K562 (cell line): ENCODE measurements at regions not wholly inside any gene's neighbourhood (a gene's known extent, or its start where the extent isn't known, plus 50 kb on each side); places are given as distances from the start of the nearest gene placed in this dataset.
A peak's percentile ranks its signal among the peaks of the same experiment; 100 is the strongest.

Source experiments
- ATAC-seq: fragments of 200-7000 bp; cut with Tn5 transposase; 3 replicates; pipeline ENCODE4 v1.9.1; 2020; ENCODE audit warnings: moderate library complexity
- BruUV-seq: library from RNA; stranded (reverse); fragments of 400-500 nt; replicated peaks from 2 replicates; lab custom pipeline; 2021; lab: Mats Ljungman, UMichigan
- CTCF ChIA-PET: fragments of 300-600 bp; formaldehyde crosslinking; extraction: SDS; loops from one replicate; lab custom pipeline; 2021; ENCODE audit warnings: low intra/inter-chr PET ratio; lab: Yijun Ruan, JAX
- POLR2A ChIA-PET: fragments of 300-600, 350-650 bp; sonication (Branson Sonifier 250); formaldehyde crosslinking; extraction: SDS; loops from one replicate; lab custom pipeline; 2021; ENCODE audit warnings: antibody characterized with exemption, inconsistent platforms; lab: Yijun Ruan, JAX
- DNase-seq, 4 experiments: peaks; one replicate each; pipeline versions ENCODE4 v3.0.0 to v3.0.0-alpha.2; 2011 to 2018; ENCODE audit warnings: low spot score in 3 of 4, mixed read lengths in 3 of 4; ENCODE audit errors: extremely low read depth in 1 of 4
- FAIRE-seq: peaks from 2 replicates; lab custom pipeline; 2011; peaks lifted over from hg19 to GRCh38; lab: Jason Lieb, UNC
- H2AFZ ChIP-seq: 2 replicates; pipeline ENCODE4 v1.6.0; 2011; ENCODE audit warnings: low read depth, low read length, control low read depth, inconsistent platforms
- H3K27ac ChIP-seq: fragments of 200-600 bp; 3 replicates; pipeline ENCODE4 v1.8.0; 2011; ENCODE audit warnings: low read depth, mild to moderate bottlenecking, control low read depth, inconsistent platforms, low read length, moderate library complexity, mixed read lengths; ENCODE audit errors: extremely low read depth
- H3K27me3 ChIP-seq, 2 experiments: fragments of 300-600 bp in 1 of 2; 2 replicates in 1 of 2; 3 replicates in 1 of 2; pipeline versions ENCODE4 v1.6.0 to v1.8.0; 2011; ENCODE audit warnings: inconsistent platforms in 2 of 2, low read length in 2 of 2, mild to moderate bottlenecking in 1 of 2, mixed read lengths in 1 of 2, moderate library complexity in 1 of 2; ENCODE audit not compliant: control insufficient read depth in 2 of 2, insufficient read depth in 2 of 2
- H3K36me3 ChIP-seq: fragments of 300-600 bp; 3 replicates; pipeline ENCODE4 v1.8.0; 2011; ENCODE audit warnings: mild to moderate bottlenecking, low read length, inconsistent platforms; ENCODE audit not compliant: control insufficient read depth, insufficient read depth
- H3K4me1 ChIP-seq, 2 experiments: fragments of 200-600 bp in 1 of 2; replicated peaks in 1 of 2; 2 replicates in 1 of 2; 3 replicates in 1 of 2; pipeline versions ENCODE4 v1.5.1 to v1.8.0; 2011; ENCODE audit warnings: inconsistent platforms in 2 of 2, low read length in 2 of 2, mild to moderate bottlenecking in 1 of 2, mixed read lengths in 1 of 2, moderate library complexity in 1 of 2; ENCODE audit not compliant: control insufficient read depth in 2 of 2, insufficient read depth in 2 of 2
- H3K4me2 ChIP-seq: 2 replicates; pipeline ENCODE4 v1.6.1; 2011; ENCODE audit warnings: low read length, control low read depth, inconsistent platforms, mixed read lengths; ENCODE audit not compliant: insufficient read depth
- H3K4me3 ChIP-seq: fragments of 200-600 bp; sonication (generic), shearing (Covaris generic); 2 replicates; pipeline ENCODE4 v1.5.1; 2016; ENCODE audit warnings: control low read depth, inconsistent platforms
- H3K79me2 ChIP-seq: fragments of 200-600 bp; 3 replicates; pipeline ENCODE4 v1.8.0; 2011; ENCODE audit warnings: low read length, inconsistent platforms; ENCODE audit not compliant: control insufficient read depth, insufficient read depth
- H3K9ac ChIP-seq, 2 experiments: 2 replicates each; pipeline versions ENCODE4 v1.6.0 to v1.6.1; 2011; ENCODE audit warnings: low read depth in 2 of 2, low read length in 2 of 2, control low read depth in 1 of 2, inconsistent platforms in 1 of 2, mild to moderate bottlenecking in 1 of 2, mixed read lengths in 1 of 2; ENCODE audit not compliant: insufficient read depth in 1 of 2
- H3K9me1 ChIP-seq: one replicate; pipeline ENCODE4 v1.6.0; 2011; ENCODE audit warnings: inconsistent platforms, mild to moderate bottlenecking, low read length, moderate library complexity; ENCODE audit not compliant: control insufficient read depth, insufficient read depth
- H3K9me3 ChIP-seq: replicated peaks from 2 replicates; pipeline ENCODE4 v1.5.1; 2011; ENCODE audit warnings: low read depth, low read length, inconsistent platforms; ENCODE audit not compliant: control insufficient read depth, insufficient read depth
- H4K20me1 ChIP-seq: replicated peaks from 2 replicates; pipeline ENCODE4 v1.6.1; 2011; ENCODE audit warnings: low read length, inconsistent platforms, mixed read lengths; ENCODE audit not compliant: control insufficient read depth, insufficient read depth
- ARID1B ChIP-seq: fragments of 450-650 bp; IDR thresholded peaks from 2 replicates; pipeline ENCODE4 v1.6.1; 2016; ENCODE audit warnings: antibody characterized with exemption, mild to moderate bottlenecking, inconsistent platforms
- CBFA2T3 ChIP-seq: fragments of 450-650 bp; IDR thresholded peaks from 2 replicates; pipeline ENCODE4 v1.6.1; 2017
- MECOM ChIP-seq: fragments of 250-450 bp; sonication (Bioruptor Pico); IDR thresholded peaks from 2 replicates; pipeline ENCODE4 v1.8.0; 2022; ENCODE audit warnings: inconsistent platforms
- MYNN ChIP-seq, 2 experiments: sonication (generic); formaldehyde crosslinking in 1 of 2; IDR thresholded peaks; 2 replicates each; pipeline versions ENCODE4 v1.5.0 to v1.6.1; 2016 to 2020; ENCODE audit warnings: antibody characterized with exemption in 1 of 2, missing genetic modification reagents in 1 of 2
- NCOR1 ChIP-seq: fragments of 450-650 bp; IDR thresholded peaks from 2 replicates; pipeline ENCODE4 v1.6.1; 2016; ENCODE audit warnings: mild to moderate bottlenecking, moderate library complexity
- RCOR1 ChIP-seq, 2 experiments: IDR thresholded peaks; 2 replicates each; pipeline ENCODE4 v1.6.1; 2012; ENCODE audit warnings: low read depth in 2 of 2, low read length in 2 of 2, borderline replicate concordance in 1 of 2, improper control_type of control experiment in 1 of 2
- SMARCA4 ChIP-seq: fragments of 450-650 bp; IDR thresholded peaks from 2 replicates; pipeline ENCODE4 v1.6.1; 2016
- SMARCE1 ChIP-seq: fragments of 450-650 bp; IDR thresholded peaks from 2 replicates; pipeline ENCODE4 v1.7.1; 2016; ENCODE audit warnings: mild to moderate bottlenecking
- SOX6 ChIP-seq: fragments of 450-650 bp; IDR thresholded peaks from 2 replicates; pipeline ENCODE4 v1.6.1; 2014; ENCODE audit warnings: mild to moderate bottlenecking
- ZNF551 ChIP-seq: fragments of 250-450 bp; sonication (Bioruptor Pico); IDR thresholded peaks from 2 replicates; pipeline ENCODE4 v1.5.0; 2021; ENCODE audit warnings: mild to moderate bottlenecking, moderate library complexity
- WGBS: fragments of 100-300 bp; shearing (Covaris generic); methylation state at CpG from one replicate; pipeline ENCODE4 v1.1.6; 2016; ENCODE audit warnings: low coverage, mixed read lengths; ENCODE audit not compliant: insufficient coverage; ENCODE audit errors: missing lambda C conversion rate; 5-methylcytosine and 5-hydroxymethylcytosine counted together
- in situ Hi-C: fragments of 300-500 bp; cut with MboI; formaldehyde crosslinking; loops from 4 replicates; pipeline ENCODE4 v1.15.0; 2018; ENCODE audit warnings: inconsistent platforms, mixed read lengths
- intact Hi-C: fragments of 100-400 bp; cut with micrococcal nuclease; formaldehyde crosslinking; loops from 2 replicates; pipeline ENCODE4 v1.14.2; 2022
- TF ChIP-seq, protein P1 (sequence below): sonication (generic); formaldehyde crosslinking; IDR thresholded peaks from 2 replicates; pipeline ENCODE4 v1.8.0; 2022; ENCODE audit warnings: missing genetic modification reagents, mild to moderate bottlenecking, borderline replicate concordance
- TF ChIP-seq, protein P2 (sequence below): IDR thresholded peaks from 2 replicates; pipeline ENCODE4 v1.6.1; 2012; ENCODE audit warnings: low read depth, low read length, improper control_type of control experiment, borderline replicate concordance
- TF ChIP-seq, protein P3 (sequence below): fragments of 150-350 bp; conservative IDR thresholded peaks from 2 replicates; pipeline ENCODE4 v1.6.1; 2014; ENCODE audit warnings: low read length

DNA sequence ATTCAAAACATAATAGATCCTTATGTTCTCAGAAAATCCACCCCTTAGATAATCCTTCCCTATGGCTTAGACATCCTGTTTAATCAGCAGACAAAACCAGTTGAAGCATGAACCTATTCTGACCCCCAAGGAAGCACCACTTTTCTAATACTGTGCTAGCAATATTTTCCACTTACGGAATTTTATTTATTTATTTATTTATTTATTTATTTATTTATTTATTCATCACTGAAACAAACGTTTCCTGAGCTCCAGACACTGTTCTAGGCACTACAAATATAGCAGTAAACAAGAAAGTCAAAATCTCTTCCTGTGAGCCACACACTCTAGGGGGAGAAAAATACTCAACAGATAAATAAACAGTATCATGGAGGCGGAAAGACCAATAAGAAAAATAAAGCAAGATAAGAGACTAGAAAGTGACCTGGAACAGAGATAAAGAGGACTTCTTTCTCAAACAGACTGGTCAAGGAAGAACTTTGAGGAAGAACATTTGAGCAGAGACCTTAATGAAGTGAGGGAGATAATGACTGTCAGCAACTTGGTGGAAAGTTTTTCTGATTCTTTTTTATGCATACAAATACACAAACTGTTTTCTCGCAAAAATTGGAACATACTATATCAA, 145.5 kb upstream of the POGK start:
- ChIA-PET CTCF (no interaction called here), POLR2A (interaction anchor here (1.7 kb wide), 1 partner anchor 8 kb away, joined by 6 read pairs; no protein-coding TSS in a partner anchor)
- in situ Hi-C loops (no loop called here), intact Hi-C loops (no loop called here)
- peaks cover 4 to 47% of the 10 kb centered on the region in 2 experiments; a peak in 4 of 5 replicates for H3K4me1 ChIP-seq
- H2AFZ ChIP-seq = peak overlapping the region; percentile 20; the same call in 1 of the 2 replicates
- H3K27ac ChIP-seq = no peak overlapping the region
- H3K9me3 ChIP-seq = no peaks in the 10 kb centered on the region
- H3K4me3 ChIP-seq = no peak overlapping the region
- TF ChIP-seq RCOR1 (IDR thresholded peaks at IDR 0.05; ENCODE audit: borderline replicate concordance in 1 of 2, low read depth in 2 of 2, low read length in 2 of 2) (peak in 1 of 2 experiments; percentile 42; a peak in 1 of 4 replicates), CBFA2T3 (peak; percentile 31; the same call in 1 of the 2 replicates), NCOR1 (0 out of 2 replicates have a peak, but pooled peaks have one; percentile 16), MECOM (peak; percentile 67; the same call in 1 of the 2 replicates), ZNF551 (no peak), SMARCA4 (peak; percentile 36; the same call in 1 of the 2 replicates), ARID1B (peak; percentile 62), MYNN (IDR thresholded peaks at IDR 0.05) (0 out of 2 replicates have a peak, but pooled peaks have one; percentile 52), MYNN (CRISPR knock-in tag; IDR thresholded peaks at IDR 0.05) (no peak), SMARCE1 (peak; percentile 64; the same call in 1 of the 2 replicates), SOX6 (peak; percentile 10; the same call in 1 of the 2 replicates)
- TF ChIP-seq, protein P1, sequence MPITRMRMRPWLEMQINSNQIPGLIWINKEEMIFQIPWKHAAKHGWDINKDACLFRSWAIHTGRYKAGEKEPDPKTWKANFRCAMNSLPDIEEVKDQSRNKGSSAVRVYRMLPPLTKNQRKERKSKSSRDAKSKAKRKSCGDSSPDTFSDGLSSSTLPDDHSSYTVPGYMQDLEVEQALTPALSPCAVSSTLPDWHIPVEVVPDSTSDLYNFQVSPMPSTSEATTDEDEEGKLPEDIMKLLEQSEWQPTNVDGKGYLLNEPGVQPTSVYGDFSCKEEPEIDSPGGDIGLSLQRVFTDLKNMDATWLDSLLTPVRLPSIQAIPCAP = no peak
- TF ChIP-seq, protein P2, sequence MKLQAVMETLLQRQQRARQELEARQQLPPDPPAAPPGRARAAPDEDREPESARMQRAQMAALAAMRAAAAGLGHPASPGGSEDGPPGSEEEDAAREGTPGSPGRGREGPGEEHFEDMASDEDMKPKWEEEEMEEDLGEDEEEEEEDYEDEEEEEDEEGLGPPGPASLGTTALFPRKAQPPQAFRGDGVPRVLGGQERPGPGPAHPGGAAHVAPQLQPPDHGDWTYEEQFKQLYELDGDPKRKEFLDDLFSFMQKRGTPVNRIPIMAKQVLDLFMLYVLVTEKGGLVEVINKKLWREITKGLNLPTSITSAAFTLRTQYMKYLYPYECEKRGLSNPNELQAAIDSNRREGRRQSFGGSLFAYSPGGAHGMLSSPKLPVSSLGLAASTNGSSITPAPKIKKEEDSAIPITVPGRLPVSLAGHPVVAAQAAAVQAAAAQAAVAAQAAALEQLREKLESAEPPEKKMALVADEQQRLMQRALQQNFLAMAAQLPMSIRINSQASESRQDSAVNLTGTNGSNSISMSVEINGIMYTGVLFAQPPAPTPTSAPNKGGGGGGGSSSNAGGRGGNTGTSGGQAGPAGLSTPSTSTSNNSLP = peak; percentile 17; the same call in 1 of the 2 replicates
- TF ChIP-seq, protein P3, sequence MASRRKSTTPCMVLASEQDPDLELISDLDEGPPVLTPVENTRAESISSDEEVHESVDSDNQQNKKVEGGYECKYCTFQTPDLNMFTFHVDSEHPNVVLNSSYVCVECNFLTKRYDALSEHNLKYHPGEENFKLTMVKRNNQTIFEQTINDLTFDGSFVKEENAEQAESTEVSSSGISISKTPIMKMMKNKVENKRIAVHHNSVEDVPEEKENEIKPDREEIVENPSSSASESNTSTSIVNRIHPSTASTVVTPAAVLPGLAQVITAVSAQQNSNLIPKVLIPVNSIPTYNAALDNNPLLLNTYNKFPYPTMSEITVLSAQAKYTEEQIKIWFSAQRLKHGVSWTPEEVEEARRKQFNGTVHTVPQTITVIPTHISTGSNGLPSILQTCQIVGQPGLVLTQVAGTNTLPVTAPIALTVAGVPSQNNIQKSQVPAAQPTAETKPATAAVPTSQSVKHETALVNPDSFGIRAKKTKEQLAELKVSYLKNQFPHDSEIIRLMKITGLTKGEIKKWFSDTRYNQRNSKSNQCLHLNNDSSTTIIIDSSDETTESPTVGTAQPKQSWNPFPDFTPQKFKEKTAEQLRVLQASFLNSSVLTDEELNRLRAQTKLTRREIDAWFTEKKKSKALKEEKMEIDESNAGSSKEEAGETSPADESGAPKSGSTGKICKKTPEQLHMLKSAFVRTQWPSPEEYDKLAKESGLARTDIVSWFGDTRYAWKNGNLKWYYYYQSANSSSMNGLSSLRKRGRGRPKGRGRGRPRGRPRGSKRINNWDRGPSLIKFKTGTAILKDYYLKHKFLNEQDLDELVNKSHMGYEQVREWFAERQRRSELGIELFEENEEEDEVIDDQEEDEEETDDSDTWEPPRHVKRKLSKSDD = no peak
- no peaks in the 10 kb centered on the region for H3K36me3 ChIP-seq
- H4K20me1 ChIP-seq = no peaks in the 10 kb centered on the region
- peak; percentile 6 for FAIRE-seq
- no TSS peak for BruUV-seq
- no peaks in the 10 kb centered on the region for H3K9me1 ChIP-seq
- no peaks in the 10 kb centered on the region for H3K27me3 ChIP-seq
- no peaks in the 10 kb centered on the region for H3K79me2 ChIP-seq
- WGBS = 24% methylated on average over 4 of the region's 4 CpGs
- peak in 1 of 4 experiments; percentile 30 for DNase-seq
- H3K9ac ChIP-seq = no peak overlapping the region
- no peak overlapping the region for H3K4me2 ChIP-seq
- ATAC-seq = no peak
